ENCODE measurements at regions not wholly inside any gene's neighbourhood (a gene's known extent, or its start where the extent isn't known, plus 50 kb on each side); places are given as distances from the start of the nearest gene placed in this dataset.
A peak's percentile ranks its signal among the peaks of the same experiment; 100 is the strongest.
"Not testable (repeated sequence)": the region's sequence is repeated elsewhere in the genome, so short reads cannot be mapped to it uniquely, and the experiment has no call there.

DNA sequence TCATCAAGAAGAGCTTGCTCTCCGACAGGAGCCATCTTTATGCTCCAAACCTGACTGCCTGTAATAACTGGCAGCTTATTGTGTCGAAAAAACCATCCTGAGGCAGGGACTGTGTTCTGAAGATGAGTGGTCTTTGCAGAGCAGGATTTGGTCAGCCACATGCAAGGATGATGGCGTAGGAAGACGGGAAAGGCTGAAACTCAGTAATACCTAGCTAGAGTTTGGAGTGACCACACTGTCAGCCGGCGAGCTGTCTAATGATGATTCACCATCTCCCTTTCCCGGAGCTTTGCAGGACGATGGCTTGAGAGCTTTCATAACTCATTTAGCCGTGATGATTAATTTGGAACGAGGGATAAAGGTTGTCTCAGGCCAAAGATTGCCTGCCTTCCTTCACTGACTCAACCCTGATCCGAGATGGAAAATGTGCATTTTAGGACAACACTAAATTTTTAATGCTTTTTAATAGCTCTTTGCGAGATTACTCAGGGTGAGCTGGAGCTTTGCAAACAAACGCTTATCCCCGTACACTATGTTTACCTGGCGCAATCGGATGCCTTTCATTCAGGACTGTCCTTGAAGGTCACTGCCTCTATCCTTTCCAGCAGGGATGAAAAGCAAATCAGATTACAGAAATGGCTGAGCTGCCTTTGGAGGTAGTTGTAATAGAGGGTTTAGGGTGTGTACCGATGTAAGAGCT is 288.5 kb downstream of the ASMT start:
- no peaks in the 10 kb centered on the region; the same call in 1 of the 2 replicates for H3K4me1 Mint-ChIP-seq (ENCODE audit: low read depth)
- TF ChIP-seq, protein P1, sequence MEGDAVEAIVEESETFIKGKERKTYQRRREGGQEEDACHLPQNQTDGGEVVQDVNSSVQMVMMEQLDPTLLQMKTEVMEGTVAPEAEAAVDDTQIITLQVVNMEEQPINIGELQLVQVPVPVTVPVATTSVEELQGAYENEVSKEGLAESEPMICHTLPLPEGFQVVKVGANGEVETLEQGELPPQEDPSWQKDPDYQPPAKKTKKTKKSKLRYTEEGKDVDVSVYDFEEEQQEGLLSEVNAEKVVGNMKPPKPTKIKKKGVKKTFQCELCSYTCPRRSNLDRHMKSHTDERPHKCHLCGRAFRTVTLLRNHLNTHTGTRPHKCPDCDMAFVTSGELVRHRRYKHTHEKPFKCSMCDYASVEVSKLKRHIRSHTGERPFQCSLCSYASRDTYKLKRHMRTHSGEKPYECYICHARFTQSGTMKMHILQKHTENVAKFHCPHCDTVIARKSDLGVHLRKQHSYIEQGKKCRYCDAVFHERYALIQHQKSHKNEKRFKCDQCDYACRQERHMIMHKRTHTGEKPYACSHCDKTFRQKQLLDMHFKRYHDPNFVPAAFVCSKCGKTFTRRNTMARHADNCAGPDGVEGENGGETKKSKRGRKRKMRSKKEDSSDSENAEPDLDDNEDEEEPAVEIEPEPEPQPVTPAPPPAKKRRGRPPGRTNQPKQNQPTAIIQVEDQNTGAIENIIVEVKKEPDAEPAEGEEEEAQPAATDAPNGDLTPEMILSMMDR (IDR thresholded peaks at IDR 0.05), result no peak
- peaks cover 4% of the 10 kb centered on the region; the same call in 1 of the 2 replicates for H3K27me3 Mint-ChIP-seq (ENCODE audit: insufficient read depth)
- DNase-seq, result peak; percentile 29
- H3K4me3 Mint-ChIP-seq, result no peak overlapping the region; the same call in 1 of the 2 replicates
- H3K36me3 Mint-ChIP-seq (ENCODE audit: low read depth), result no peaks in the 10 kb centered on the region
- H3K27ac Mint-ChIP-seq, result no peak overlapping the region
- H3K9me3 Mint-ChIP-seq, result peaks cover 9% of the 10 kb centered on the region; the same call in 1 of the 2 replicates

DNA sequence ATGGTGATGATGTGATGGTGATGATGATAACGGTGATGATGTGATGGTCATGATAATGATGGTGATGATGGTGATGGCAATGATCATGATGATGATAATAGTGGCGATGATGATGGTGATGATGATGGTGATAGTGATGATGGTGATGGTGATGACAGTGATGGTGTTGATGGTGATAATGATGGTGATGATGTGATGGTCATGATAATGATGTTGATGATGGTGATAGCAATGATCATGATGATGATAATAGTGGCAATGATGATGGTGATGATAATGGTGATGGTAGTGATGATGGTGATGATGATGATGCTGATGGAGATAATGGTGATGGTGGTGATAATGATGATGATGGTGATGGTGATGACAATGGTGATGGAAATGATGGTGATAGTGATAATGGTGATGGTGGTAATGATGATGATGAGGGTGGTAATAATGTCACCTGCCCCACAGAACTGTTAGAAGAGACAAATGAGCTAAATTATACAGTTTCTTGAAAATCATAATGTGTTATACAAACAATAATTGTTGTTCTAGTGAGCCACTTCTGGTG is 289.9 kb downstream of the ASMT start:
- H3K4me3 Mint-ChIP-seq, result no peak overlapping the region
- no peaks in the 10 kb centered on the region; the same call in 1 of the 2 replicates for H3K27me3 Mint-ChIP-seq (ENCODE audit: insufficient read depth)
- no peaks in the 10 kb centered on the region for H3K36me3 Mint-ChIP-seq (ENCODE audit: low read depth)
- no peak for DNase-seq
- peaks cover 13% of the 10 kb centered on the region; the same call in 1 of the 2 replicates for H3K9me3 Mint-ChIP-seq
- TF ChIP-seq, protein P1 (IDR thresholded peaks at IDR 0.05), result no peak
- H3K4me1 Mint-ChIP-seq (ENCODE audit: low read depth), result no peaks in the 10 kb centered on the region; the same call in 1 of the 2 replicates
- H3K27ac Mint-ChIP-seq, result no peak overlapping the region

- no peaks in the 10 kb centered on the region for H3K36me3 Mint-ChIP-seq (ENCODE audit: low read depth)
- H3K4me3 Mint-ChIP-seq, result no peak overlapping the region
- H3K27me3 Mint-ChIP-seq (ENCODE audit: insufficient read depth), result no peaks in the 10 kb centered on the region; the same call in 1 of the 2 replicates
- H3K9me3 Mint-ChIP-seq, result peaks cover 13% of the 10 kb centered on the region; the same call in 1 of the 2 replicates
- no peaks in the 10 kb centered on the region; the same call in 1 of the 2 replicates for H3K4me1 Mint-ChIP-seq (ENCODE audit: low read depth)
- TF ChIP-seq, protein P1 (IDR thresholded peaks at IDR 0.05), result no peak
- DNase-seq, result no peak
- H3K27ac Mint-ChIP-seq, result no peak overlapping the region
These were observed 291.2 kb downstream of the ASMT start for GRCh38 chrX:1906028-1906427.

DNA sequence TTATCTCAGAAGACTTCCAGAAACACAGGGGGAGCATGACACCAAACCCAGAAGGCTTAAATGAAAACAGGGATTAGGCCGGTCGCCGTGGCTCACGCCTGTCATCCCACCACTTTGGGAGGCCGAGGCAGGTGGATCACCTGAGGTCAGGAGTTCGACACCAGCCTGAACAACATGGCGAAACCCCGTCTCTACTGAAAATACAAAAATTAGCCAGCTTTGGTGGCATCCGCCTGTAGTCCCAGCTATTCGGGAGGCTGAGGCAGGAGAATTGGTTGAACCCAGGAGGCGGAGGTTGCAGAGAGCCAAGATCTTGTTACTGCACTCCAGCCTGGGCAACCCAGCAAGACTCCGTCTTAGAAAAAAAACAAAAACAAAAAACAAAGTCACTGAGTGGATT is 294.1 kb downstream of the ASMT start:
- not testable (repeated sequence) for DNase-seq; H3K4me3 Mint-ChIP-seq; H3K36me3 Mint-ChIP-seq (ENCODE audit: low read depth); H3K27me3 Mint-ChIP-seq (ENCODE audit: insufficient read depth); H3K4me1 Mint-ChIP-seq (ENCODE audit: low read depth); H3K27ac Mint-ChIP-seq
- H3K9me3 Mint-ChIP-seq, result peaks cover 13% of the 10 kb centered on the region; the same call in 1 of the 2 replicates

DNA sequence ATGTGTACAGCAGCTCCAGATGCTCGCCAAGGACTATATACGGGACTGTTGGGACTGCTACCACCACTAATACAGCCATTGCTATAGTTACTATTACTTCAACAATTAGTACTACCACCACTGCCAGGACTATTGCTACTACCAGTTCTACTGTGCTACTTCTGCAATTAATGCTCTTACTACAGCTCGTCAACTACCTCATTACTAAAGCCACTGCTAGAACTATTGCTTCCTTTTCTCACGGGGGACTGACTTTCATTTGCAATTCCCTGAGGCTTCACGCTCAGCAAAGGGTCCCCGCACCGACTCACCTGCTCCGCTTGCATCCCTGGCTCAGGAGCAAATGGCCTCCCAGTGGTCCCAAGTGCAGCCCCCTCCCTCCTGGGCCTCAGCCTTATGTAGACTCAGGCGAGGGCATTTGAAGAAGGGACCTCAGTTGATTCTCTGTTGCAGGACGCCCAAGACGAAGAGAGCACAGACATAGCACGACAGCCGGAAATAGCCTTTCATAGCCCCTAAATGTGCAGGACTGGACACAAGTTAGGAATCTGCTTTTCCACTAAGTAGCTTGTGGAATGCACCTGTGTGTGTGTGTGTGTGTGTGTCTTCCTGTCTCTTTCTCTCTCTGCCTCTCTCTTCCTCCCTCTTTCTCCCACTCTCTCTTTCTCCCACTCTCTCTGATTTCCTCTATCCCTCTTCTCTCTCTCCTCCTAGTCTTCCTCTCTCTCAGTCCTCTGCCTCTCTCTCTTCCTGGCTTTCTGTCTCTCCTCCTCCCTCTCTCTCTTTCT is 294.8 kb downstream of the ASMT start:
- Mint-ChIP-seq H3K4me3 (no peak overlapping the region), H3K9me3 (peaks cover 13% of the 10 kb centered on the region; the same call in 1 of the 2 replicates), H3K4me1 (ENCODE audit: low read depth) (no peaks in the 10 kb centered on the region), H3K27me3 (ENCODE audit: insufficient read depth) (no peaks in the 10 kb centered on the region; the same call in 1 of the 2 replicates), H3K36me3 (ENCODE audit: low read depth) (no peaks in the 10 kb centered on the region), H3K27ac (no peak overlapping the region)
- no peak for DNase-seq
- TF ChIP-seq, protein P1 (IDR thresholded peaks at IDR 0.05), result no peak

DNA sequence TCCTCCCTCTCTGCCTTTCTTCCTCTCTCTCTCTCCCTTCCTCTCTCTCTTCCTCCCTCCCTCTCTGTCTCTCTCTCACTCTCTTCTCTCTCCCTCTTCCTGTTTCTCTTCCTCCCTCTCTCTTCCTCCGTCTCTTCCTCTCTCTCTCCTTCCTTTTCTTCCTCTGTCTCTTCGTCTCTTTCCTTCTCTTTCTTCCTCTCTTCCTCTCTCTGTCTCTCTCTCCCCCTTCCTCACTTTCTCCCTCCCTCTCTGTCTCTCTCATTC is 295.3 kb downstream of the ASMT start:
- no peak for DNase-seq
- H3K27me3 Mint-ChIP-seq (ENCODE audit: insufficient read depth), result no peaks in the 10 kb centered on the region; the same call in 1 of the 2 replicates
- H3K9me3 Mint-ChIP-seq, result peaks cover 18% of the 10 kb centered on the region; the same call in 1 of the 2 replicates
- no peaks in the 10 kb centered on the region for H3K36me3 Mint-ChIP-seq (ENCODE audit: low read depth)
- H3K4me1 Mint-ChIP-seq (ENCODE audit: low read depth), result no peaks in the 10 kb centered on the region
- TF ChIP-seq, protein P1 (IDR thresholded peaks at IDR 0.05), result no peak
- H3K4me3 Mint-ChIP-seq, result no peak overlapping the region
- H3K27ac Mint-ChIP-seq, result no peak overlapping the region

All from HFFc6 (cell line).